OCI-LY7 (cell line): ENCODE measurements at regions not wholly inside any gene's neighbourhood (a gene's known extent, or its start where the extent isn't known, plus 50 kb on each side); places are given as distances from the start of the nearest gene placed in this dataset.

ENCODE experiments used
- CTCF ChIP-seq: fragments of 200-600 bp; sonication (generic); conservative IDR thresholded peaks from 2 replicates; pipeline ENCODE4 v1.5.1; 2014; ENCODE audit warnings: mild to moderate bottlenecking, antibody characterized with exemption, low read length, moderate library complexity, mixed read lengths
- EZH2phosphoT487 ChIP-seq: fragments of 200-600 bp; sonication (generic); IDR thresholded peaks from 2 replicates; pipeline ENCODE4 v1.6.1; 2018; ENCODE audit warnings: low read depth, borderline replicate concordance, mild to moderate bottlenecking, mixed run types, antibody characterized with exemption, low read length, moderate library complexity, mixed read lengths

DNA sequence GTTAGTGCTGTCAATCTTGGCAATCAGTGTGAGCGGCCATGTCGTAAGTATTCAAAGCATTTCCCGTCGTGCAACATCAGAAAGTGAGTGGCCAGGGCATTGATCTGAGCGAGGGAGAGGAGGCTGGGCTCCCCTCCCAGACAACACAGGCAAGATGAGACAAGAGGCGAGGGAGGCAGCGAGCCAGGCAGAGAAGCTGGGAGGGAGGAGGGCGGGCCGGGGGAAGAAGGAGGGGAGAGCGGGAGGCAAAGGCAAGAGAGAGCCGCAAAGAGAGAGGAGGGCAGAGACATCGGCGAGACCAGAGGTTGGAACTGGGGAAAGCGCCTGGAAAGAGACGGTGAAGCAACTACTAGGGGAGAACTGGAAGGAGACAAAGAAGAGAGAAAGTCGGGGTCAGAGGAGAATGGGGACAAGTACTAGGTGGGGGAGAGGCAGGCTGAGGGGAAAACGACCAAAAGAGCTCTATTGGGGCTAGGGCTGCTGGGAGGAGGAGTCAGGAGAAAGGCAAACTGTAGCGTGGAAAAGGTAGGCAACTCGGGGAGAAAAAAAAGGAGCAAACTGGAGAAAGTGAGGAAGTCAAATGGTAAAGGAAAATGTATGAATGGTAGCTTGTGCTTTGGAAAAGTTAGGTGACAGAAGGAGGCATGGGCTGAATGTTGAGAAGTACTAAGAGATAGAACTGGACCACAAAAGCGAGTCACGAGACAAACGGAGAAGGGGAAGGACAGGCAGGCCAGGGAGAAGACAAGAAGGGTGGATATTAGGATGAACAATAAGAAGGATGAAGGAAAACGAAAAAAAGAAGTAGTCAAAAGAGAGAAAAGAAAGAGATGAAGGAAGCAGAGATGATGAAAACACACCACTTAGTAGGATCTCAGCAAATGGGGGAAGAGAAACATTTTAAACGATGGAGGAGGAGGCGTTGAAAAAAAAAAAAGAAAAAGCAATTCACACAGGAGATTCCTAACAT, 130.5 kb upstream of the C11orf58 start:
- TF ChIP-seq CTCF (no peak), EZH2phosphoT487 (no peak)
